ENCODE measurements at regions not wholly inside any gene's neighbourhood (a gene's known extent, or its start where the extent isn't known, plus 50 kb on each side); places are given as distances from the start of the nearest gene placed in this dataset.
"Not testable (repeated sequence)": the region's sequence is repeated elsewhere in the genome, so short reads cannot be mapped to it uniquely, and the experiment has no call there.

DNA sequence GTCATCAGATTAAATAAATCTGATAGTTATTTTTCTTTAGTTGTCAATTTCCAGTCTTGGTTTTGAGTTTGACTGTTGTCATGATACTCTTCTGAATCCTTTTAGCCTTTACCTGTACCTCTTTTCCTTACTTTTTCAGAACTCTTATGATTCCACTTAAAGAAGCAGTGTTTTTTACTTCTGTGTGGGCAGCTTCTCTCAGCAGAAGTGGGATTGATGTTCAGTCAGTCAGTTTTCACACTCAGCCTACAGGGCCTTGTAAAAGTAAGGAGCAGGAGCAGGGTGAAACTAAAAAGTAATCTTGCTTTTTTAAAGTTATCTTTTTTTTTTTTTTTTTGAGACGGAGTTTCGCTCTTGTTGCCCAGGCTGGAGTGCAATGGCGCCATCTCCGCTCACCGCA, 75.1 kb downstream of the HAUS1 start:
- no peak for DNase-seq

GRCh38 chr18:46182633-46183358, 78.6 kb downstream of the HAUS1 start:
- no peak for DNase-seq

DNA sequence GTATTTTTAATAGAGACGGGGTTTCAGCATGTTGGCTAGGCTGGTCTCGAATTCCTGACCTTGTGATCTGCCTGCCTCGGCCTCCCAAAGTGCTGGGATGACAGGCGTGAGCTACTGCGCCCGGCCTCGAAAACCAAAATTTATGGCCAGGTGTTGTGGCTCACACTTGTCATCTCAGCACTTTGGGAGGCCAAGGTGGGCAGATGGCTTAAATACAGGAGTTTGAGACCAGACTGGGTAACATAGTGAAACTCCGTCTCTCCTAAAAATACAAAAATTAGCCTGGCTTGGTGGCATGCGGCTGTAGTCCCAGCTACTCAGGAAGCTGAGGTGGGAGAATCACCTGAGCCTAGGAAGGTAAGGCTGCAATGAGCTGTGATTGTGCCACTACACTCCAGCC, 80.1 kb downstream of the HAUS1 start:
- DNase-seq = not testable (repeated sequence)

- no peak for DNase-seq
Observed at GRCh38 chr18:46184727-46185126, 80.5 kb downstream of the HAUS1 start.

GRCh38 chr18:46190667-46191066, 86.5 kb downstream of the HAUS1 start:
- no peak for DNase-seq

DNA sequence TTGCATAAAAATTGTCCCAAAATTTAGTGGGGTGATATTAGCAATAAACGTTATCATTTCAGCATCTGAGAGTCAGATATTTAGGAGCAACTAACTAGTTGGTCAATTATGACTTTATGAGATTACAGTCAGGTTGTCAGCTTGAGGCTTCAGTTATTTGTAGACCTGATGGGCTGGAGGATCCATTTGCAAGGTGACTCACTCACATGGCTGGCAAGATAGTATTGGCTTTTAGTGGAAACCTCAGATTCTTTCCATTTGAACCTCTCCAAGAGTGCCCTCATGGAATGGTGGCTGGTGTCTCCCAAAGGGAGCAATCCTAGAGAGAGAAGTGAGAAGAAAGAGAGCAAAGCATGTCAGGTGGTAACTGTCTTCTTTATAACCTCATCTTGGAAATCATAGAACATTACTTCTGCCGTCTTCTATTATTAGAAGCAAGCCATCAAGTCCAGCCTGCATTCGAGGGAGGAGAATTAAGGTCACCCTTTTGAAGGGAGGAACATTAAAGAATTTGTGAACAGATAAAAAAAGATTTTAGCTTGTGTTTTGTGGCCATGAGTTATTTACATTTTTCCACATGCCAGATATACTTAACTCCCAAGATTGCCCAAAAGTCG, 92.5 kb downstream of the HAUS1 start:
- DNase-seq = peak; percentile 21

- DNase-seq = peak; percentile 58
Observed at GRCh38 chr18:46199515-46200147, 95.4 kb downstream of the HAUS1 start.

DNA sequence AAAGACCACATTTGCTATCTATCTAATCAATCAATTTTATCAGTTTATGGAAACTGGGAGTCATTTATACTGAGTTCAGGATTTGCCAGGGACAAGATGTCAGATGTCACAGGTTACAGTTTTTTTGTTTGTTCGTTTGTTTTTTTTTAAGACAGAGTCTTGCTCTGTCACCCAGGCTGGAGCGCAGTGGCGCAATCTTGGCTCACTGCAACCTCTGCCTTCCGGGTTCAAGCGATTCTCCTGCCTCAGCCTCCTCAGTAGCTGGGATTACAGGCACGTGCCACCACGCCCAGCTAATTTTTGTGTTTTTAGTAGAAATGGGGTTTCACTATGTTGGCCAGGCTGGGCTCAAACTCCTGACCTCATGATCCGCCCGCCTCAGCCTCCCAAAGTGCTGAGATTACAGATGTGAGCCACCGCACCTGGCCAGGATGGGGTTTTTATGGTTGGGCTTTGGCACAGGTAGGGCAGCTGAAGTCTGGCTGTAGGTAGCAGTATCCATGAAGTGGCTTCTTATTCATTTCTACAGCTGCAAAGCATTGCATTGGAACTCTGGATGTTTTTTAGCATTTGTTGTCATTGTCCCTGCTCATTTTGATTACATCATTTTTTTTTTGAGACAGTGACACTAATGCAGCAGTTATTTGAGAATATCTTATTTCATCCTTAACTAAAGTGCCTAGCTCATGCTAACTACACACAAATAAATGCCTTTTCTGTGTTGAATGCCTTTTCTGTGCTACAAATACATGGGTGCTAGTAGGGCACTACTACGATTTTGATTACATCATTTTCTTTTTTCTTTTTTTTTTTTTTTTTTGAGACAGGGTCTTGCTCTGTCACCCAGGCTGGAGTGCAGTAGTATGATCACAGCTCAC, 96.2 kb downstream of the HAUS1 start:
- not testable (repeated sequence) for DNase-seq

- no peak for DNase-seq
Observed at GRCh38 chr18:46204143-46204542, 100.0 kb downstream of the HAUS1 start.

DNA sequence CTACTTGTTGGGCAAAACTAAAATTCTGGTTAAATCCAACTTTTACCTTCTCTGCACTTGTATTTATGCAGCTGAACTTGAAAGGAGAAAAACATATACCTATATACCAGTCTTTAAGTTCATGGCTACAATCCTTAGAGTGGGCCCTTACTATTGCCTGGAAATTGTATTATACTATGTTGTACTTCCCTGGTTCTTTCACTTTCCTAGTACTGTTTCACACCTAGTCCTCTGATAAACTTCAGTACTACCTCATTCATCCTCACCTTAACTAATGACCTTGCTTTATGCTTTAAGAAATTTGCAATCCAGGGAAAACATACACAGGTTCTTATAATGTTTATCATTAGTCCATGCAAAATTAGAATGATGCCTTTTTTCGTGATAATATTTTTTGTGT, 103.8 kb downstream of the HAUS1 start:
- DNase-seq = no peak

DNA sequence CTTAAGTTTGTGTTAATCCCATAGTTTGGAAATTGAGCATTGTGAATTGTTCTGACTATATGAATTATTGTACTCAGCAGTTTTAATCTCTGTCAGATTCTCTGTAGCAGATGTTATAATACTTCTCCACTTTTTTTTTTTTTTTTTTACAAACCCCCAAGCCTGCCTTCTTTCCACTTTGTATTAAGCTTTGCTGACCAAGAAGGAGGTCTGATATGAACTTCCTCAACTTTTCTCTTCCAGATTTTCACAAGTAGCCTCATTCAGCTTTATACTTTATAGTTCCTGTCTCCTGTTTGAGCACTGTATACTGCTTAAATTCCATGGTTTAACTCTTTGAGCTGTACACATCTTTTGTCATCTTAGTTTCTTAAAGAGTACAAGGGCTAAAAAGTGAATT, 105.0 kb downstream of the HAUS1 start:
- DNase-seq = no peak

DNA sequence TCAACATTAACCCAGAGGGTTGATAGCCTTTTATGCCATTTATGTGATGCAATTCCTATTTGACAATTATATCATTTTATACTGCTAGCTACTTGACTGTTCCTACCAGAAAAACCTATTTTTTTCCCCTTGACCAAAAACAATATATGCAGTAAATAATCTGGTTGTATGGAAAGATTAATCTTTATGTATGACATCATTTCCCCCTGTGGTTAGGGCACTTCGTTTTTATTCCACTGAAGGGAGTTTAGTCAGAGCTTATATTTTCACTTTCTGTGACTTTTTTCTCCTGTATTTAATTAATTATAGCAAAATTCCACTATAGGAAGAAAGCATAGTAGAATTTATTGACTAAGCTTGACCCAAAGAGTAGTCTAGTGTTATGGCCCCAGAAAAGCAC, 107.6 kb downstream of the HAUS1 start:
- DNase-seq = peak; percentile 49

GRCh38 chr18:46212398-46212797, 108.2 kb downstream of the HAUS1 start:
- DNase-seq = no peak

DNA sequence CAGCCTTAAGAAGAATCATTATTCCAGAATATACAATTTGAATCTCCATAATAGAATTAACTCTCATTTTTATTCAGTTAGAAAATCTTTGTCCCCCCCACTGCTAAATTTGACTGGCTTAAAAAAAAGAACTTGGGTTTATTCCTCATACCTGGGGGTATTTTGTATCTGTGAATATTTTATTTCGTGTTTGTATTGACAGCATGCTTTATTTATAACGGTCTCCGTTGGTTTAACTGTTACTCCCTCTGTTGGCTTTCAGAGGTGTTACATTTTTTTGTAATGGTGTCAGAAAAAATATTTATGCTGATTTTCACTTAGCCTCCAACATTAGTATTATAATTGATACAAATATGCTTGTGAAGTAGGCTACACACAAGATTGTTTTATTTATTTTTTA, 109.1 kb downstream of the HAUS1 start:
- DNase-seq = peak; percentile 18

DNA sequence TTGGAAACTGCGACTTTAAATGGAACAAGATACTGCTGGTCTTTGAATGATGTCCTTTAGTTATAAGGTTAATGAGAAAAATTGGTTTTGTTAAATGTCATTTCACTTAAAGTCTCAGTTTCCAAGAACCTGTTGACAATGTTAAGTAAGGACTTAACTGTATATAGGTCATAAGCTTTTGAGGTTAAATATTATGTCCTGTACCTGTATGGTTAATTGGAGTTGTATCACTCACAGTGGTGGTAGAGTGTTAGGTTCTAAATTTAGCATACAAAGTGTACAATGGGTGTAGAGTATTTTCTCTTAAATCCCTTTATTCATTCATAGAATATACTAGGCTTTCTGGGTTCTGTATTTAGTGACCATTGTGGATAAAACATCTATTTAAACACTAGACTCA, 110.2 kb downstream of the HAUS1 start:
- DNase-seq = no peak

- DNase-seq = no peak
Observed at GRCh38 chr18:46215902-46216723, 111.9 kb downstream of the HAUS1 start.

DNA sequence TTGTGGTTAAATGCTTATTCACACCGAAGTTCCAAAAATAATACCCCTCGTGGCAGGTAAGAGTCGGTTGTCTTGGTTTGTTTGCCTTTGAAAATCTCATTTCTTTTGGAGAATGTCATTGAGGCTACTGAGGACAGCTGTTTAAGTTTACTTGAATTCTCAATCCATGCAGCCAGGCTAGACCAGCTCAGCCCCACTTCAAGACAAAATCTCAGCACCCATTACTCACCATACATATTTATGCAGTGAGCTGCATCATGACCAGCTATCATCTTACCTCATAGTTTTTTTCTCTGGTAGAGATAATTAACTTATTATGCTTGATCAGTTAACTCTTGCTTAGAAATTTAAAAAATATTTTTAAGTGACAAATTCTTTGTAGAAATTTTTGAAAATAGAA, 115.9 kb downstream of the HAUS1 start:
- peak; percentile 77 for DNase-seq

- no peak for DNase-seq
Observed at GRCh38 chr18:46222093-46222492, 117.9 kb downstream of the HAUS1 start.

- no peak for DNase-seq
Observed at GRCh38 chr18:46222710-46223360, 118.7 kb downstream of the HAUS1 start.

DNA sequence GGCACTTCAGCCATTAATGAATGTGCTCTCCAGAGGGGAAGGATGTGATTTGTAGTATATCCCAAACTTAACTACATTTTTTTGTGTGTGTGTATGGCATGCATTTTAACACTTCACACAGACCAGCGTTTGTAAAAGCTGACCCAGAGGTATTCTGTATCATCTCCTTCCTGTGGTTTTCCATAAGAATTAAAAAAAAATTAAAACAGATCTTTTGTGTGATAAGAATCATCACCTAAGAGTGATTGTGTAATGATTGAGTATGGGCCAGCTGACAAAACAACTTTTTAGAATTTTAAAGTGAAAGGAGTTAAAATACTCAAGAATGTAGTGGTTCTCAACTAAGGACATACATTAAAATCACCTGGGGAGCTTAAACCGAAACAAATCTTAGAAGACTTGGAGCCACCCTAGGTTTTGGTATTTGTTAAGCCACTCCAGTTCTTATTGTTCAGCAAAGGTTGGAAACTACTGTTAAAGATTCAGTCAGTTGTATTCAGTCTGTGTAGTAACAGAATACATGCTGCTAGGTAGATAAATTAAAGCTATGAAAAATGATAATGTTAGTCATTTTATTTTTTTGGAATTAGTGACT, 120.1 kb downstream of the HAUS1 start:
- peak; percentile 31 for DNase-seq

- DNase-seq = peak; percentile 68
Observed at GRCh38 chr18:46226461-46226860, 122.3 kb downstream of the HAUS1 start.

Measured in EL (cell line).